ENCODE measurements at regions not wholly inside any gene's neighbourhood (a gene's known extent, or its start where the extent isn't known, plus 50 kb on each side); places are given as distances from the start of the nearest gene placed in this dataset.

- TF ChIP-seq CEBPZ (IDR thresholded peaks at IDR 0.05; ENCODE audit: low read depth, low read length) (no peak), ZBTB4 (CRISPR knock-in tag; IDR thresholded peaks at IDR 0.05) (no peak), FOS (IDR thresholded peaks at IDR 0.05; ENCODE audit: borderline replicate concordance, extremely low read depth, insufficient read length) (no peak), SKIL (IDR thresholded peaks at IDR 0.05; ENCODE audit: low read depth, poor library complexity, severe bottlenecking) (no peak), CREB1 (IDR thresholded peaks at IDR 0.05; ENCODE audit: low read depth) (no peak), BHLHE40 (IDR thresholded peaks at IDR 0.05; ENCODE audit: borderline replicate concordance in 1 of 2, low read depth in 2 of 2, low read length in 1 of 2) (peak; percentile 64 to 91; a peak in 3 of 4 replicates), NBN (IDR thresholded peaks at IDR 0.05) (no peak; the same call in 1 of the 2 replicates), BCL11A (IDR thresholded peaks at IDR 0.05; ENCODE audit: low read depth, low read length) (peak; percentile 91), SMAD1 (IDR thresholded peaks at IDR 0.05; ENCODE audit: low read depth, partially characterized antibody) (peak; percentile 77), YBX1 (IDR thresholded peaks at IDR 0.05) (no peak), ESRRA (IDR thresholded peaks at IDR 0.05; ENCODE audit: low read length) (no peak), CBX3 (IDR thresholded peaks at IDR 0.05; ENCODE audit: borderline replicate concordance, low read depth) (no peak), RB1 (IDR thresholded peaks at IDR 0.05; ENCODE audit: borderline replicate concordance) (no peak), TARDBP (IDR thresholded peaks at IDR 0.05; ENCODE audit: borderline replicate concordance) (no peak), CHD4 (IDR thresholded peaks at IDR 0.05) (no peak), NKRF (conservative IDR thresholded peaks at IDR 0.05) (no peak), PAX5 (IDR thresholded peaks at IDR 0.05; ENCODE audit: borderline replicate concordance, low read depth, low read length) (peak; percentile 89), SP1 (IDR thresholded peaks at IDR 0.05; ENCODE audit: low read depth, low read length) (peak; percentile 53), ETV6 (conservative IDR thresholded peaks at IDR 0.05 in 1 of 2, IDR thresholded peaks at IDR 0.05 in 1 of 2; ENCODE audit: borderline replicate concordance in 1 of 2, low read depth in 1 of 2) (0 out of 4 replicates have a peak, but pooled peaks of 1 of the 2 experiments have one; percentile 12), ELK1 (IDR thresholded peaks at IDR 0.05; ENCODE audit: low read depth, low read length) (no peak)
These were observed 370.0 kb upstream of the IGFBP3 start (continued) for GRCh38 chr7:46291050-46291438.
